ENCODE measurements at regions not wholly inside any gene's neighbourhood (a gene's known extent, or its start where the extent isn't known, plus 50 kb on each side); places are given as distances from the start of the nearest gene placed in this dataset.

GRCh38 chr2:160882906-160883305 lies 277.3 kb upstream of the TANK start:
- TF ChIP-seq EZH2phosphoT487 (IDR thresholded peaks at IDR 0.05; ENCODE audit: unreplicated experiment) (no peak), NANOG (IDR thresholded peaks at IDR 0.05; ENCODE audit: borderline replicate concordance) (no peak), EZH2 (IDR thresholded peaks at IDR 0.05; ENCODE audit: low read depth, unreplicated experiment) (no peak), ZNF114 (CRISPR knock-in tag; IDR thresholded peaks at IDR 0.05) (no peak), CTCF (conservative IDR thresholded peaks at IDR 0.05; ENCODE audit: low read depth in 2 of 2) (no peak), CREB1 (CRISPR knock-in tag; IDR thresholded peaks at IDR 0.05; ENCODE audit: low read depth) (no peak)
- TF ChIP-seq, protein P1, sequence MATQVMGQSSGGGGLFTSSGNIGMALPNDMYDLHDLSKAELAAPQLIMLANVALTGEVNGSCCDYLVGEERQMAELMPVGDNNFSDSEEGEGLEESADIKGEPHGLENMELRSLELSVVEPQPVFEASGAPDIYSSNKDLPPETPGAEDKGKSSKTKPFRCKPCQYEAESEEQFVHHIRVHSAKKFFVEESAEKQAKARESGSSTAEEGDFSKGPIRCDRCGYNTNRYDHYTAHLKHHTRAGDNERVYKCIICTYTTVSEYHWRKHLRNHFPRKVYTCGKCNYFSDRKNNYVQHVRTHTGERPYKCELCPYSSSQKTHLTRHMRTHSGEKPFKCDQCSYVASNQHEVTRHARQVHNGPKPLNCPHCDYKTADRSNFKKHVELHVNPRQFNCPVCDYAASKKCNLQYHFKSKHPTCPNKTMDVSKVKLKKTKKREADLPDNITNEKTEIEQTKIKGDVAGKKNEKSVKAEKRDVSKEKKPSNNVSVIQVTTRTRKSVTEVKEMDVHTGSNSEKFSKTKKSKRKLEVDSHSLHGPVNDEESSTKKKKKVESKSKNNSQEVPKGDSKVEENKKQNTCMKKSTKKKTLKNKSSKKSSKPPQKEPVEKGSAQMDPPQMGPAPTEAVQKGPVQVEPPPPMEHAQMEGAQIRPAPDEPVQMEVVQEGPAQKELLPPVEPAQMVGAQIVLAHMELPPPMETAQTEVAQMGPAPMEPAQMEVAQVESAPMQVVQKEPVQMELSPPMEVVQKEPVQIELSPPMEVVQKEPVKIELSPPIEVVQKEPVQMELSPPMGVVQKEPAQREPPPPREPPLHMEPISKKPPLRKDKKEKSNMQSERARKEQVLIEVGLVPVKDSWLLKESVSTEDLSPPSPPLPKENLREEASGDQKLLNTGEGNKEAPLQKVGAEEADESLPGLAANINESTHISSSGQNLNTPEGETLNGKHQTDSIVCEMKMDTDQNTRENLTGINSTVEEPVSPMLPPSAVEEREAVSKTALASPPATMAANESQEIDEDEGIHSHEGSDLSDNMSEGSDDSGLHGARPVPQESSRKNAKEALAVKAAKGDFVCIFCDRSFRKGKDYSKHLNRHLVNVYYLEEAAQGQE (IDR thresholded peaks at IDR 0.05; ENCODE audit: unreplicated experiment), result no peak
- TF ChIP-seq, protein P2, sequence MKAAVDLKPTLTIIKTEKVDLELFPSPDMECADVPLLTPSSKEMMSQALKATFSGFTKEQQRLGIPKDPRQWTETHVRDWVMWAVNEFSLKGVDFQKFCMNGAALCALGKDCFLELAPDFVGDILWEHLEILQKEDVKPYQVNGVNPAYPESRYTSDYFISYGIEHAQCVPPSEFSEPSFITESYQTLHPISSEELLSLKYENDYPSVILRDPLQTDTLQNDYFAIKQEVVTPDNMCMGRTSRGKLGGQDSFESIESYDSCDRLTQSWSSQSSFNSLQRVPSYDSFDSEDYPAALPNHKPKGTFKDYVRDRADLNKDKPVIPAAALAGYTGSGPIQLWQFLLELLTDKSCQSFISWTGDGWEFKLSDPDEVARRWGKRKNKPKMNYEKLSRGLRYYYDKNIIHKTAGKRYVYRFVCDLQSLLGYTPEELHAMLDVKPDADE (IDR thresholded peaks at IDR 0.05), result no peak
- no peaks in the 10 kb centered on the region for H3K79me2 ChIP-seq (replicated peaks; ENCODE audit: insufficient read depth)
- no peak overlapping the region for H3K4me3 ChIP-seq
- H3K27ac Mint-ChIP-seq, result no peak overlapping the region
- no peaks in the 10 kb centered on the region for H3K27me3 ChIP-seq (ENCODE audit: insufficient read depth)
- peaks cover 3% of the 10 kb centered on the region for H3K27me3 Mint-ChIP-seq (ENCODE audit: insufficient read depth, low read depth, poor library complexity)
- no peaks in the 10 kb centered on the region for H3K4me1 Mint-ChIP-seq
- no peak overlapping the region for H3K4me3 Mint-ChIP-seq
- no peak overlapping the region for H3K4me2 ChIP-seq
- no peak overlapping the region for H2AFZ ChIP-seq
- no peaks in the 10 kb centered on the region for H3K36me3 ChIP-seq (ENCODE audit: insufficient read depth)
- H3K9me2 ChIP-seq (ENCODE audit: insufficient read depth), result 0 out of 2 replicates have a peak, but pooled peaks cover 6% of the 10 kb centered on the region
- no peaks in the 10 kb centered on the region for H3K9me3 Mint-ChIP-seq
- no peaks in the 10 kb centered on the region for H4K20me1 ChIP-seq (replicated peaks; ENCODE audit: insufficient read depth)
- H3K36me3 Mint-ChIP-seq (ENCODE audit: low read depth), result no peaks in the 10 kb centered on the region
- DNase-seq (ENCODE audit: low spot score), result no peak
- H3F3A ChIP-seq (replicated peaks; ENCODE audit: low read depth), result no peaks in the 10 kb centered on the region
- no peaks in the 10 kb centered on the region for H3K4me1 ChIP-seq (ENCODE audit: insufficient read depth)
- H3K27ac ChIP-seq (ENCODE audit: low read depth), result no peak overlapping the region
- ATAC-seq, result no peak

DNA sequence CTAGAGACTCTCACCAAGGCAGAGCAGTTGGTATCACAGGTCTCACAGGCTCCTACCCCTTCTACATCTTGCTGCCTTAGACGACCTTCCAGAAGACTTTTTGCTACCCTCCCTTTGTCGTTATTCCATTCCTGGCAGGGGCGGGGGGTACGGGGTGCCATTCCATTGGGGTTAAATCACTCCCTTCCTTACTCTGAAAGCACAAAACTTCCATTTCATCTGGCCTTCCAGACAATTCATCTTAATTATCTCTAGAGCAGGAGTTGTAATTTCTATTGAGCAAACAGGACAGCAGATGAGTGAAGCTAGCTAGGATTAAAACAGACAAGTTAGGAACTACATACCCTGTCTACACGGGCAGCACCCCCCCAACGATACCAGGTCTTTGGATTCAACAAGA lies 276.2 kb upstream of the TANK start:
- no peak overlapping the region for H3K4me3 Mint-ChIP-seq
- ATAC-seq, result no peak
- Histone ChIP-seq H3K36me3 (ENCODE audit: insufficient read depth) (no peaks in the 10 kb centered on the region), H3K4me2 (no peak overlapping the region), H3K27me3 (ENCODE audit: insufficient read depth) (no peaks in the 10 kb centered on the region), H3K9me2 (ENCODE audit: insufficient read depth) (peaks cover 9% of the 10 kb centered on the region; the same call in 1 of the 2 replicates), H3F3A (replicated peaks; ENCODE audit: low read depth) (no peaks in the 10 kb centered on the region), H3K79me2 (replicated peaks; ENCODE audit: insufficient read depth) (no peaks in the 10 kb centered on the region), H3K27ac (ENCODE audit: low read depth) (no peak overlapping the region), H3K4me3 (no peak overlapping the region), H4K20me1 (replicated peaks; ENCODE audit: insufficient read depth) (no peaks in the 10 kb centered on the region), H2AFZ (no peak overlapping the region), H3K4me1 (ENCODE audit: insufficient read depth) (no peaks in the 10 kb centered on the region)
- H3K27me3 Mint-ChIP-seq (ENCODE audit: insufficient read depth, low read depth, poor library complexity), result peaks cover 1% of the 10 kb centered on the region
- no peaks in the 10 kb centered on the region for H3K9me3 Mint-ChIP-seq
- no peak overlapping the region for H3K27ac Mint-ChIP-seq
- no peaks in the 10 kb centered on the region for H3K36me3 Mint-ChIP-seq (ENCODE audit: low read depth)
- H3K4me1 Mint-ChIP-seq, result no peaks in the 10 kb centered on the region
- no peak for DNase-seq (ENCODE audit: low spot score)
- TF ChIP-seq EZH2phosphoT487 (IDR thresholded peaks at IDR 0.05; ENCODE audit: unreplicated experiment) (no peak), ZNF114 (CRISPR knock-in tag; IDR thresholded peaks at IDR 0.05) (no peak), EZH2 (IDR thresholded peaks at IDR 0.05; ENCODE audit: low read depth, unreplicated experiment) (no peak), NANOG (IDR thresholded peaks at IDR 0.05; ENCODE audit: borderline replicate concordance) (no peak), CREB1 (CRISPR knock-in tag; IDR thresholded peaks at IDR 0.05; ENCODE audit: low read depth) (no peak), POLR2AphosphoS5 (IDR thresholded peaks at IDR 0.05; ENCODE audit: low read depth) (no peak), STAT1 (IDR thresholded peaks at IDR 0.05; ENCODE audit: unreplicated experiment) (no peak)
- TF ChIP-seq, protein P1 (IDR thresholded peaks at IDR 0.05; ENCODE audit: unreplicated experiment), result no peak
- TF ChIP-seq, protein P2 (IDR thresholded peaks at IDR 0.05), result no peak
